Small intestine (tissue), 7 donors: ENCODE measurements at regions not wholly inside any gene's neighbourhood (a gene's known extent, or its start where the extent isn't known, plus 50 kb on each side); places are given as distances from the start of the nearest gene placed in this dataset.

Experiments used
- DNase-seq, 2 donors: peaks; one replicate each; pipeline versions ENCODE4 v3.0.0 to v3.0.0-alpha.2; 2013
- FAIRE-seq: peaks from 2 replicates; lab custom pipeline; 2012; peaks lifted over from hg19 to GRCh38; lab: Jason Lieb, UNC
- H3K27ac ChIP-seq, 3 donors: one replicate each; pipeline ENCODE4 v1.5.1; 2013; ENCODE audit warnings: low read length in 2 of 3, mild to moderate bottlenecking in 2 of 3, control low read depth in 1 of 3, inconsistent platforms in 1 of 3, low read depth in 1 of 3, moderate library complexity in 1 of 3
- H3K27me3 ChIP-seq, 3 donors: one replicate each; pipeline ENCODE4 v1.6.1; 2013; ENCODE audit warnings: low read length in 3 of 3, inconsistent platforms in 1 of 3; ENCODE audit not compliant: control insufficient read depth in 3 of 3, insufficient read depth in 3 of 3
- H3K36me3 ChIP-seq, 3 donors: one replicate each; pipeline ENCODE4 v1.6.1; 2013; ENCODE audit warnings: low read length in 3 of 3, inconsistent platforms in 1 of 3, low read depth in 1 of 3, mild to moderate bottlenecking in 1 of 3, moderate library complexity in 1 of 3; ENCODE audit not compliant: control insufficient read depth in 3 of 3, insufficient read depth in 2 of 3
- H3K4me1 ChIP-seq, 3 donors: one replicate each; pipeline ENCODE4 v1.6.1; 2013; ENCODE audit warnings: low read length in 2 of 3, inconsistent platforms in 1 of 3, low read depth in 1 of 3, mild to moderate bottlenecking in 1 of 3, moderate library complexity in 1 of 3; ENCODE audit not compliant: control insufficient read depth in 3 of 3, insufficient read depth in 2 of 3
- H3K4me3 ChIP-seq, 3 donors: one replicate each; pipeline ENCODE4 v1.5.1; 2013; ENCODE audit warnings: low read length in 3 of 3, control low read depth in 1 of 3, inconsistent platforms in 1 of 3, low read depth in 1 of 3, mild to moderate bottlenecking in 1 of 3, moderate library complexity in 1 of 3
- H3K9me3 ChIP-seq, 2 donors: one replicate each; pipeline ENCODE4 v1.6.1; 2013; ENCODE audit warnings: low read depth in 1 of 2, low read length in 1 of 2; ENCODE audit not compliant: control insufficient read depth in 2 of 2, insufficient read depth in 1 of 2
- WGBS, 3 donors: extraction: QIAGEN DNeasy Blood & Tissue Kit; methylation state at CpG; one replicate each; pipeline ENCODE4 v1.1.7; 2013; 5-methylcytosine and 5-hydroxymethylcytosine counted together
- donor health status: healthy with polysubstance abuse.
- donor health status: control.
- donor health status: control.
- donor health status: Bipolar disorder and iron deficiency.
- donor health status: healthy.

DNA sequence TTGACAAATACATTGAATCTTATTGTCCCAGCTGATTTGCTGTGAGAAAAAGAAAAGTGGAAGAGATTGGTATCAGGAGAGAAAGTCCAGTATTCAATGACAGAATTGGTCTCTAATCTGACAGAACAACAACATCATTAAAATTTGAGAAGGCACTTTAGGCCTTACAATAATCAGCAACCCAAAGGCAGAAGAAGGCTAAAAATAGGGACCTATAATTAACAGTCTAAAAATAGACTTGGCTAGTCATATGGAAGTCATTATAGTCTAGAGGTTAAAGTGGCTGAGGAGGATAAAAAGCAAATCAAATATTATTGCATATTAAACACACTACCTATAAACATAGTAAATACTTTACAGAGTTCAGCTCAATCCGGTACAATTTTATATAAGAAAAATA lies 393.6 kb upstream of the JAG1 start:
- no peak for DNase-seq
- 47 to 81% (median 57%) methylated on average over 1 of the region's 1 CpG for WGBS, 3 donors
- Histone ChIP-seq H3K36me3 (no peaks in the 10 kb centered on the region), H3K27ac (no peak overlapping the region), H3K4me1 (no peaks in the 10 kb centered on the region), H3K9me3 (no peaks in the 10 kb centered on the region), H3K4me3 (no peak overlapping the region), H3K27me3 (no peaks in the 10 kb centered on the region)
- FAIRE-seq, result no peak

DNA sequence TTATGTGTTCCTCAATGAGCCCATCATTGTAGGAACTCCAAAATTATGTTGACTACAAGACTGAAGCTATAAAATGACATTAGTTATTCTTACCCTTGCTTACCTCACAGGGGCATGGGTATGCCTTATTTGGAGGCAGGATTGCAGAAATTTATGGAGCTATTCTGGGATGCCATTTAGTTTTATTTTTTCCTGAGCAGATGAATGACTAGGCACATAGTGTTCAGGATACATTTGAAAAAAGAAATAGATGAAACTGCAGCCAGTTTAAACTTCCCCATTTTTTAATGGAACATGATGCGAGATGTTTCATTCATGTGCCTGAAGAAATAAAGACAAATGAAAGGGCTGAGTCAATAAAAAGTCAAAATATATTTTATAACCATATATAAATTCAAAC lies 399.2 kb upstream of the JAG1 start:
- Histone ChIP-seq H3K36me3 (no peaks in the 10 kb centered on the region), H3K4me3 (no peak overlapping the region), H3K4me1 (no peaks in the 10 kb centered on the region), H3K9me3 (no peaks in the 10 kb centered on the region), H3K27ac (no peak overlapping the region), H3K27me3 (no peaks in the 10 kb centered on the region)
- DNase-seq (no peak), FAIRE-seq (no peak)
- 86 to 98% (median 91%) methylated on average over 1 of the region's 1 CpG for WGBS, 3 donors

DNA sequence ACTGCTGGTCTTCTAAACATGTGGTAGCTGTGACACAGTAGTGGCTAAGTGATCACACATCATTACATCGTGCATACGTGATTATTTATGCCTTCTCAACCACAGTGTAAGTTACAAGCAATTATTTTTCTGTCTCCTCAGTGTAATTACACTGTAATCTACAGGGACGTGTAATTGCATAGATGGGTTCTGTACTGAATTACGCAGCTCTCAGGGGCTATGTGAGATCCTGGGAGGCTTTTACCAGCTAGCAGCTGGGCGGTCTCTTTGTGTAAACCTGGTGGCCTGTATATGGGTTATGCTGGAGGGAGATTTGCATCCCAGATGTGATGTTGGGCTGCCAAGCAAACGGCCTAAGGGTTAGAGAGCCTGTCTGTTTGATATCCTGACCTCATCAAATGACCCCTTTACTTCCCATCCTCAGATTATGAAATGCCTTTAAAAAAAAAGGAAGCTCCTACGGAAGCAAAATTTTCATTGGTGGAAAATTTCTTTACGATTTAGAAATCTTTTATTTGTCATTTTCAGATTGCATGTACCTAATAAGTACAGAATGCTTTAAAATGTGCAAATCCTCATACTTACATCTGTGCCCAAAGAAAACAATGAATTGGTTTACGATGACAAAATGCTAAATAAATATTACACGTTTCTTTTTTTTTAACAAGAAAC lies 402.8 kb upstream of the JAG1 start:
- Histone ChIP-seq H3K27ac (no peak overlapping the region), H3K4me3 (no peak overlapping the region), H3K9me3 (no peaks in the 10 kb centered on the region), H3K27me3 (no peaks in the 10 kb centered on the region), H3K4me1 (no peaks in the 10 kb centered on the region), H3K36me3 (no peaks in the 10 kb centered on the region)
- no peak for DNase-seq
- FAIRE-seq, result no peak
- WGBS, 3 donors, result 70 to 82% (median 76%) methylated on average over 10 of the region's 10 CpGs

DNA sequence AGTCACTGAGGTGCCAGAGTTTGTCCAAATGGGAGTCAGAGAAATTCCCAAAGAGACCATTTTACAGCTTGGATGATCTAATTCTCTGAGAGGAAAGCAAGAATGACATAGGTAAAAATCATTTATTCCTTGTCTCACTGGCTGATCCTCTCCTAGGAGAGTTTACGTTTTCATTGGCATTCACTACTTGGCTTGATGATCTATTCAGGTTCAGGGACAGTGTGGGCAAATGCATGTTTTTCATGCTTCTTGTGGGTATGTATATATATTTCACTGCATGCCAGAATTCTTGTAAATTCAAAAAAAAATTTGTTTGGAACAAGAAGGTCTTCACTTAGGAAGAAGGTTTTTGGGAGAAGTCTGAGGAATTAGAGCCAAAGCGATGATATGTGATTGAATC lies 403.4 kb upstream of the JAG1 start:
- WGBS, 3 donors, result 83 to 94% (median 91%) methylated on average over 2 of the region's 2 CpGs
- H3K27ac ChIP-seq, result no peak overlapping the region
- FAIRE-seq (no peak), DNase-seq (no peak)
- no peaks in the 10 kb centered on the region for H3K36me3 ChIP-seq
- H3K27me3 ChIP-seq, result no peaks in the 10 kb centered on the region
- no peaks in the 10 kb centered on the region for H3K9me3 ChIP-seq
- no peaks in the 10 kb centered on the region for H3K4me1 ChIP-seq
- H3K4me3 ChIP-seq, result no peak overlapping the region

DNA sequence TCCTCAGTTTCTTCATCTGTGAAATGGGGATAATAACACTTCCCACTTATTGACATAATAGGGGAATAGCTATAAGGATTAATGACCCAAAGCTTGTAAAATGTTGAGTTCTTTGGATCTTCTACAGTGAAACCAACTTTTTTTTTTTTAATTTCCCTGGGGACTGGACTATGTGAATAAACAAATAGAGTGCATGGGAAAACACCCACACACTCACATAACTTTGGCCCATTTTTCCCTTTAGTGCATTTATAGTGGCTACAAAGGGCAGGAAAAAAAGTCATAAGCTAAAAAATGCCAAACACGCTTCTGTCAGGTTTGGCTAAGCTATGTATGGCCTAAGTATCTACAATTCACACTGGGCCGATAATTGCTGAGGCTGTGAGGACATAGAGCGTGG lies 406.2 kb upstream of the JAG1 start:
- Histone ChIP-seq H3K4me3 (no peak overlapping the region), H3K27me3 (no peaks in the 10 kb centered on the region), H3K9me3 (no peaks in the 10 kb centered on the region), H3K36me3 (no peaks in the 10 kb centered on the region), H3K27ac (no peak overlapping the region), H3K4me1 (no peaks in the 10 kb centered on the region)
- FAIRE-seq, result no peak
- no peak for DNase-seq
- WGBS, 3 donors, result 83 to 91% (median 84%) methylated on average over 3 of the region's 3 CpGs

DNA sequence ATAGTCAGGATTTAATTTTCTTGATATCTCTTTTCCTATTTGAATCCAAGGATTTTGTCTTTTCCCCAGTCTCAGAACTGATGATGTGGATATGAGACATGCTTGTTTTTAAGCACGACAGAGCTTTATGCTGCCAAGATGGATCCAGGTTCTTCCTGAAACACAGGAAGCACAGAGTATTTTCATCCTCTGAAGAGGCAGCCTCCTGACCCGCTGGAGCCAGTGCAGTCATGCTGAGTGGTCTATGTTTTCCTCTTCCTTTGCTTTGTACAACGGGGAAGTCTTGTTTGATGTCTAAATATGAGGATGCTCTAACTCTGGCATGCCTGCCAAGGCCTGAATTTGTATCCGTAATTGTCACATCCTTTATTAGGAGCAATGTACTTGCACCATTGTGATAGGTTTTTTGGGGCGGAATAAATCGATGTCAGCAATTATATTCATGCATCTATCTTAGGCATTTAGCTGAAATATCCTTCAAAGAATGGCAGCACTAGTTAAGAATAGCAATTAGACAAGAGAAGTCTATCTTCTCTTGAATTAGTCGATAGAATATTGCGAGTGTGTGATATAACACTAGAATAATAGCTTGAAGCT lies 407.1 kb upstream of the JAG1 start:
- WGBS, 3 donors, result 81 to 92% (median 83%) methylated on average over 8 of the region's 8 CpGs
- Histone ChIP-seq H3K9me3 (no peaks in the 10 kb centered on the region), H3K36me3 (no peaks in the 10 kb centered on the region), H3K27me3 (no peaks in the 10 kb centered on the region), H3K4me1 (no peaks in the 10 kb centered on the region), H3K27ac (no peak overlapping the region), H3K4me3 (no peak overlapping the region)
- no peak for DNase-seq
- no peak for FAIRE-seq

DNA sequence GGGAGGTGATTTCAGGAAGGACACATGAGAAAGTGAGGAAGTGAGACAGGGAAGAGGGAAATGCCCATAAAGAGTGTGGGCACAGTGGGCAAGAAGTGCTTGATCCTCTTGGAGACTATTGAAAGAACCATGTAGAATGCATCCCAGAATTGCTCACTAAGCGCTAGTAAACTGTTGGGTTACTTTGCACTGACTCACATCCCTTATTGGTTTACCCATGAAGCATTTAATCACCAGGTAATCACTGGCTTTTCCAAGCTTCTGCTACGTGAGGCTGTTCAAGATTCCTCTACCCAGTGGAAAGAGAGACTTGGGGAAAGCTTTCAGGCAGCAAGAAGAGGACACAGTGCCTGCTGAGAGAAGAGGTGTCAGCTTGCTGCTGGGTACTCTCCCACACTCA lies 410.0 kb upstream of the JAG1 start:
- no peaks in the 10 kb centered on the region for H3K9me3 ChIP-seq
- H3K36me3 ChIP-seq, result no peaks in the 10 kb centered on the region
- H3K4me1 ChIP-seq, result no peaks in the 10 kb centered on the region
- 66 to 91% (median 76%) methylated on average over 2 of the region's 2 CpGs for WGBS, 3 donors
- FAIRE-seq (no peak), DNase-seq (no peak)
- H3K27ac ChIP-seq, result no peak overlapping the region
- no peaks in the 10 kb centered on the region for H3K27me3 ChIP-seq
- H3K4me3 ChIP-seq, result no peak overlapping the region

DNA sequence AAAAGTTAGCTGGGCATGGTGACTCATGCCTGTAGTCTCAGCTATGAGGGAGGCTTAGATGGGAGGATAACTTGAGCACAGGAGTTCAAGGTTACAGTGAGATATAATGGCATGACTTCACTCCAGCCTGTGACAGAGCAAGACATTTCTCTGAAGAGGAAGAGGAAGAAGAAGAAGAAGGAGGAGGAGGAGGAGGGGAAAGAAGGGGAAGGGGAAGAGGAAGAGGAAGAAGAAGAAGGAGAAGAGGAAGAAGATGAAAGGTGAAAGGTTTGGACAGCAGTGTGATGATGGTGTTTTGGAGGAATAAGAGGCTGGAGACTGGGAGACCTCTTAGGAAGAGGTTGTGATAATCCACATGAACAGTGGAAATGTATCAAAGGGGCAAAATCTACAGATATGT lies 410.7 kb upstream of the JAG1 start:
- H3K27ac ChIP-seq, result no peak overlapping the region
- H3K9me3 ChIP-seq, result no peaks in the 10 kb centered on the region
- FAIRE-seq (no peak), DNase-seq (no peak)
- H3K27me3 ChIP-seq, result no peaks in the 10 kb centered on the region
- H3K4me3 ChIP-seq, result no peak overlapping the region
- no peaks in the 10 kb centered on the region for H3K4me1 ChIP-seq
- no peaks in the 10 kb centered on the region for H3K36me3 ChIP-seq

DNA sequence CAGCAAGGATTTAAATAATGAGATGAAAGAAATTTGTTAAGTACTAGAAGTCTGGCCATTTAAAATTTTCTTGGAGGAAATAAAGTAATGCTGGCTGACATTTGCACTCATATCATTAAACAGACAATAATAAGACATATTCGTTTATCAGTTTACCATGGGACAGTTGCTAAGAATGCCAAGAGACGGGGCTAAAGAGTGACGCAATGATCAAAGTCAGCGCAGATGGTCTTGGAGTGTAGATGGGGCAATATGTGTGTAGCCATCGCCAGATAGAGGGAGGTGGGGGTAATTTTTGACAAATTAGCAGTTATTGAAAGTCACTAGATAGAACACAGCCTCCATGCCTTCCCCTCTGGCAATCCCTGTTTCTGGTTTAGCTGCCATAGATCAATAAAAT lies 413.2 kb upstream of the JAG1 start:
- no peak for FAIRE-seq
- 71 to 78% (median 77%) methylated on average over 5 of the region's 5 CpGs for WGBS, 3 donors
- no peak overlapping the region for H3K27ac ChIP-seq

More for the DNA sequence above, 413.2 kb upstream of the JAG1 start:
- Histone ChIP-seq H3K4me3 (no peak overlapping the region), H3K9me3 (no peaks in the 10 kb centered on the region), H3K4me1 (no peaks in the 10 kb centered on the region), H3K36me3 (no peaks in the 10 kb centered on the region), H3K27me3 (no peaks in the 10 kb centered on the region)
- DNase-seq, result no peak
